Keratinocyte (primary cell): ENCODE measurements at regions not wholly inside any gene's neighbourhood (a gene's known extent, or its start where the extent isn't known, plus 50 kb on each side); places are given as distances from the start of the nearest gene placed in this dataset.

Experiments used
- EZH2 ChIP-seq: IDR thresholded peaks from one replicate; pipeline ENCODE4 v1.6.1; 2012; ENCODE audit warnings: inconsistent platforms, mild to moderate bottlenecking, low read length, moderate library complexity
- TF ChIP-seq, protein P1 (sequence below), 3 experiments: IDR thresholded peaks in 1 of 3; conservative IDR thresholded peaks in 1 of 3; optimal IDR thresholded peaks in 1 of 3; 2 replicates in 2 of 3; 3 replicates in 1 of 3; pipeline versions ENCODE3 to v1.5.1; 2011; ENCODE audit warnings: low read length in 3 of 3, mild to moderate bottlenecking in 3 of 3, moderate library complexity in 2 of 3, control low read depth in 1 of 3, inconsistent platforms in 1 of 3; ENCODE audit not compliant: insufficient read depth in 2 of 3; ENCODE audit errors: extremely low read depth in 1 of 3

DNA sequence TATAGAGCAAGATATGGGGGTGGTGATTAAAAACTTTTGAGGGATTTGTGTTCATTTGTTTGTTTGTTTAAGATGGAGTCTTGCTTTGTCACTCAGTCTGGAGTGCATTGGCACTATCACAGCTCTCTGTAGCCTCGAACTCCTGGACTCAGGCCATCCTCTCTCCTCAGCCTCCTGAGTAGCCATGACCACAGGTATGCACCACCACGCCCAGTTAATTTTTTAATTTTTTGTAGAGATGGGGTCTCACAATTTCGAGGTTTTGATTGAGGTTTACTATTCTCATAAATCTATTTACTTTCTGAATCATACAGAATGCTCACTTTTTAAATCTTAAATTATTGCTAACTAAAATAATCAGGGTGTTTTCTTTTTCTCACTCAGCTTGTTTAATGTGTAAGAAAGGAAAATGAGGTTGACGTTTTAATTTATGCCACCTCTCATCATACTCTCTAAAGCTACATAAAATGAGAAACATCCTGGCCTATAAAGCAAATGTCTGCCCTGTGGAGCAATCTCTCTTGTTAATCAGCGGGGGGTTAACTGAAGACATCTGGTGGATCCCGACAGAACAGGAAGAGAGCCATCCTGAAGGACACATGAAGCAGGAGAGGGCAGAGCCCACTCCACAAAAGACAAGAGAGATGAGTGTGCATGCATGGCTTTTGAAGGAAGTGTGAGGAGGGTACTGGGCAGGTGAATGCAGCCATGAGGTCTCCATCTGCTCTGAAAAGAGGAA is 589.1 kb upstream of the SLC8A1 start:
- TF ChIP-seq, protein P1, sequence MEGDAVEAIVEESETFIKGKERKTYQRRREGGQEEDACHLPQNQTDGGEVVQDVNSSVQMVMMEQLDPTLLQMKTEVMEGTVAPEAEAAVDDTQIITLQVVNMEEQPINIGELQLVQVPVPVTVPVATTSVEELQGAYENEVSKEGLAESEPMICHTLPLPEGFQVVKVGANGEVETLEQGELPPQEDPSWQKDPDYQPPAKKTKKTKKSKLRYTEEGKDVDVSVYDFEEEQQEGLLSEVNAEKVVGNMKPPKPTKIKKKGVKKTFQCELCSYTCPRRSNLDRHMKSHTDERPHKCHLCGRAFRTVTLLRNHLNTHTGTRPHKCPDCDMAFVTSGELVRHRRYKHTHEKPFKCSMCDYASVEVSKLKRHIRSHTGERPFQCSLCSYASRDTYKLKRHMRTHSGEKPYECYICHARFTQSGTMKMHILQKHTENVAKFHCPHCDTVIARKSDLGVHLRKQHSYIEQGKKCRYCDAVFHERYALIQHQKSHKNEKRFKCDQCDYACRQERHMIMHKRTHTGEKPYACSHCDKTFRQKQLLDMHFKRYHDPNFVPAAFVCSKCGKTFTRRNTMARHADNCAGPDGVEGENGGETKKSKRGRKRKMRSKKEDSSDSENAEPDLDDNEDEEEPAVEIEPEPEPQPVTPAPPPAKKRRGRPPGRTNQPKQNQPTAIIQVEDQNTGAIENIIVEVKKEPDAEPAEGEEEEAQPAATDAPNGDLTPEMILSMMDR (optimal IDR thresholded peaks at IDR 0.05 in 1 of 3, IDR thresholded peaks at IDR 0.05 in 1 of 3, conservative IDR thresholded peaks at IDR 0.05 in 1 of 3; ENCODE audit: extremely low read depth in 1 of 3, insufficient read depth in 2 of 3, low read length in 3 of 3): no peak
- no peak for TF ChIP-seq EZH2
